HG02938 (cell line): ENCODE measurements at regions not wholly inside any gene's neighbourhood (a gene's known extent, or its start where the extent isn't known, plus 50 kb on each side); places are given as distances from the start of the nearest gene placed in this dataset.

Experiments used
- ATAC-seq: cut with Tn5 transposase; IDR thresholded peaks from one replicate; pipeline ENCODE4 v1.9.1; 2021; ENCODE audit warnings: mild to moderate bottlenecking, moderate library complexity; ENCODE audit not compliant: unreplicated experiment

- no peak for ATAC-seq
Measured at GRCh38 chr14:34931206-34931605, 51.6 kb upstream of the SRP54 start.

DNA sequence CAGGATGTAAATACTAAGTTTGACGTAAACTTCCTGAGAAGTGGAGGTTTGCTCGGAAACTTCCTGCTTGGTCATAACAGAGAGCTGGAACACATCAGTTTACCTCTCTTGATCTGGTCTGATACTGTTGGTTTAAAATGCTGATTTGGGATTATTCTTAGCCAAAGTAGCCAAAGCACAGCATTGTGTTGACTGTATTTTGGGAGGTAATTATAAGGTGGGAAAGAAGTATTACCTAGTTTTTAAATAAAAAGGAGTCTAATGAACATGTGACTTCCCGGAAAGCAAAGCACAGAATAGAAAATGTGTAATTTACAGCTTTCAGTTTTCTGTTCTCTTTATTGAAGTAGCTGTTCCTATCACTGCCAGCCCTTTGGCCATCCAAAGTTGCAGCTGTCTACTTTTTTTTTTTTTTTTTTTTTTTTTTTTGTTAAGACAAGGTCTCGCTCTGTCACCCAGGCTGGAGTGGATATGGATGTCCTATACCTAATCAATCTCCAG is 52.2 kb upstream of the SRP54 start:
- peak; percentile 61 for ATAC-seq

DNA sequence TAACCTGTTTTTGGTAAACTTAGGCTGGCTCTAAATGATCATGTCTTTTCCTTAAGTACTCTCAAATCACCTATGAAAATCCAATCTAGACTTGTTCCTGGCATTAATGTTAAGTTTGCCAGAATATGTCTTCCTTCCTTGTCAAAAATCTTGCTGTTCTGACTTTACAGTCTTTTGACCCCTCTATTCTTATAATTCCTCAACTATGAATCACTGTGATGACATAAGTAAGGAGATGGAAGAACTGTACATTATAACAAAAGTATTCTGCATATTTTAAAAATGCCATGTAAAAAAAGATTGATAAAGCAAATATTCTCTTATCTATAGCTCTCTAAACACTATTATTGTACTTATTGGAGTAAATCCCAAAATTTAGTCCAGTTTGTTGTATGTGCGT is 51.4 kb upstream of the BAZ1A start:
- no peak for ATAC-seq
